ENCODE measurements at regions not wholly inside any gene's neighbourhood (a gene's known extent, or its start where the extent isn't known, plus 50 kb on each side); places are given as distances from the start of the nearest gene placed in this dataset.

GRCh38 chr14:58836303-58836974 lies 198.7 kb downstream of the DACT1 start:
- Mint-ChIP-seq H3K4me1 (no peaks in the 10 kb centered on the region), H3K36me3 (no peaks in the 10 kb centered on the region), H3K27me3 (peaks cover 6% of the 10 kb centered on the region), H3K9me3 (no peaks in the 10 kb centered on the region), H3K27ac (no peak overlapping the region), H3K4me3 (no peak overlapping the region)
- DNase-seq, result no peak

- Mint-ChIP-seq H3K4me1 (no peaks in the 10 kb centered on the region), H3K36me3 (no peaks in the 10 kb centered on the region), H3K4me3 (no peak overlapping the region), H3K27me3 (no peaks in the 10 kb centered on the region), H3K9me3 (no peaks in the 10 kb centered on the region), H3K27ac (no peak overlapping the region)
- no peak for DNase-seq
Observed at GRCh38 chr14:58839233-58839632, 201.5 kb downstream of the DACT1 start.

GRCh38 chr14:58844544-58844943 lies 206.8 kb downstream of the DACT1 start:
- no peaks in the 10 kb centered on the region for H3K9me3 Mint-ChIP-seq
- H3K36me3 Mint-ChIP-seq, result no peaks in the 10 kb centered on the region

GRCh38 chr14:58846682-58847465 lies 209.1 kb downstream of the DACT1 start:
- Mint-ChIP-seq H3K4me1 (no peaks in the 10 kb centered on the region), H3K36me3 (no peaks in the 10 kb centered on the region), H3K4me3 (no peak overlapping the region), H3K9me3 (no peaks in the 10 kb centered on the region), H3K27ac (no peak overlapping the region), H3K27me3 (no peaks in the 10 kb centered on the region)
- DNase-seq, result no peak

More at GRCh38 chr14:58844544-58844943, 206.8 kb downstream of the DACT1 start:
- Mint-ChIP-seq H3K4me3 (no peak overlapping the region), H3K4me1 (no peaks in the 10 kb centered on the region), H3K27ac (no peak overlapping the region), H3K27me3 (no peaks in the 10 kb centered on the region)
- no peak for DNase-seq

GRCh38 chr14:58848365-58848764 lies 210.6 kb downstream of the DACT1 start:
- H3K36me3 Mint-ChIP-seq, result no peaks in the 10 kb centered on the region
- H3K27ac Mint-ChIP-seq, result no peak overlapping the region
- no peak for DNase-seq
- no peaks in the 10 kb centered on the region for H3K27me3 Mint-ChIP-seq
- no peaks in the 10 kb centered on the region for H3K4me1 Mint-ChIP-seq
- no peaks in the 10 kb centered on the region for H3K9me3 Mint-ChIP-seq
- no peak overlapping the region for H3K4me3 Mint-ChIP-seq

- Mint-ChIP-seq H3K4me3 (no peak overlapping the region), H3K36me3 (no peaks in the 10 kb centered on the region), H3K4me1 (no peaks in the 10 kb centered on the region), H3K27me3 (no peaks in the 10 kb centered on the region), H3K27ac (no peak overlapping the region), H3K9me3 (no peaks in the 10 kb centered on the region)
- no peak for DNase-seq
Observed at GRCh38 chr14:58849601-58850000, 211.8 kb downstream of the DACT1 start.

- Mint-ChIP-seq H3K4me1 (no peaks in the 10 kb centered on the region), H3K4me3 (no peak overlapping the region), H3K9me3 (no peaks in the 10 kb centered on the region), H3K36me3 (no peaks in the 10 kb centered on the region), H3K27ac (no peak overlapping the region), H3K27me3 (no peaks in the 10 kb centered on the region)
- no peak for DNase-seq
Observed at GRCh38 chr14:58850011-58850410, 212.2 kb downstream of the DACT1 start.

- Mint-ChIP-seq H3K27me3 (peaks cover 6% of the 10 kb centered on the region), H3K4me1 (no peaks in the 10 kb centered on the region), H3K9me3 (peaks cover 13% of the 10 kb centered on the region), H3K36me3 (no peaks in the 10 kb centered on the region), H3K4me3 (no peak overlapping the region), H3K27ac (no peak overlapping the region)
- no peak for DNase-seq
Observed at GRCh38 chr14:58861586-58861985, 223.8 kb downstream of the DACT1 start.

- H3K36me3 Mint-ChIP-seq, result no peaks in the 10 kb centered on the region
- no peaks in the 10 kb centered on the region for H3K4me1 Mint-ChIP-seq
- no peak overlapping the region for H3K4me3 Mint-ChIP-seq
- H3K9me3 Mint-ChIP-seq, result peaks cover 13% of the 10 kb centered on the region
- H3K27me3 Mint-ChIP-seq, result peaks cover 6% of the 10 kb centered on the region
- H3K27ac Mint-ChIP-seq, result no peak overlapping the region
- DNase-seq, result no peak
Observed at GRCh38 chr14:58862416-58863160, 224.8 kb downstream of the DACT1 start.

GRCh38 chr14:58863661-58864345 lies 226.0 kb downstream of the DACT1 start:
- DNase-seq, result no peak
- H3K27me3 Mint-ChIP-seq, result peaks cover 9% of the 10 kb centered on the region
- H3K4me1 Mint-ChIP-seq, result no peaks in the 10 kb centered on the region
- no peaks in the 10 kb centered on the region for H3K36me3 Mint-ChIP-seq
- no peak overlapping the region for H3K27ac Mint-ChIP-seq
- H3K4me3 Mint-ChIP-seq, result no peak overlapping the region
- H3K9me3 Mint-ChIP-seq, result peaks cover 7% of the 10 kb centered on the region

- no peak for DNase-seq
- Mint-ChIP-seq H3K4me1 (no peaks in the 10 kb centered on the region), H3K27ac (no peak overlapping the region), H3K27me3 (peaks cover 9% of the 10 kb centered on the region), H3K9me3 (no peaks in the 10 kb centered on the region), H3K4me3 (no peak overlapping the region), H3K36me3 (no peaks in the 10 kb centered on the region)
Observed at GRCh38 chr14:58864751-58865513, 227.2 kb downstream of the DACT1 start.

GRCh38 chr14:58865514-58866281 lies 227.9 kb downstream of the DACT1 start:
- H3K4me1 Mint-ChIP-seq, result no peaks in the 10 kb centered on the region
- no peak overlapping the region for H3K4me3 Mint-ChIP-seq
- no peaks in the 10 kb centered on the region for H3K9me3 Mint-ChIP-seq
- H3K27ac Mint-ChIP-seq, result no peak overlapping the region
- H3K27me3 Mint-ChIP-seq, result peaks cover 9% of the 10 kb centered on the region
- no peaks in the 10 kb centered on the region for H3K36me3 Mint-ChIP-seq
- no peak for DNase-seq

GRCh38 chr14:58866391-58866790 lies 228.6 kb downstream of the DACT1 start:
- no peak overlapping the region for H3K4me3 Mint-ChIP-seq
- no peaks in the 10 kb centered on the region for H3K4me1 Mint-ChIP-seq
- H3K27ac Mint-ChIP-seq, result no peak overlapping the region
- no peaks in the 10 kb centered on the region for H3K9me3 Mint-ChIP-seq
- H3K36me3 Mint-ChIP-seq, result no peaks in the 10 kb centered on the region
- no peak for DNase-seq
- H3K27me3 Mint-ChIP-seq, result peaks cover 9% of the 10 kb centered on the region

- Mint-ChIP-seq H3K27ac (no peak overlapping the region), H3K4me3 (no peak overlapping the region), H3K4me1 (no peaks in the 10 kb centered on the region), H3K36me3 (no peaks in the 10 kb centered on the region), H3K9me3 (no peaks in the 10 kb centered on the region), H3K27me3 (peaks cover 3% of the 10 kb centered on the region)
- DNase-seq, result no peak
Observed at GRCh38 chr14:58870961-58871360, 233.2 kb downstream of the DACT1 start.
